ENCODE measurements at regions not wholly inside any gene's neighbourhood (a gene's known extent, or its start where the extent isn't known, plus 50 kb on each side); places are given as distances from the start of the nearest gene placed in this dataset.

GRCh38 chr3:72635551-72635950, 212.7 kb downstream of the SHQ1 start:
- TF ChIP-seq CTCF (IDR thresholded peaks at IDR 0.05; ENCODE audit: insufficient read depth, low read depth, low read length) = no peak
- TF ChIP-seq EZH2 (IDR thresholded peaks at IDR 0.05; ENCODE audit: insufficient read depth, low read length) = no peak

Data from astrocyte (in vitro differentiated cells and primary cell).